ENCODE measurements at regions not wholly inside any gene's neighbourhood (a gene's known extent, or its start where the extent isn't known, plus 50 kb on each side); places are given as distances from the start of the nearest gene placed in this dataset.

- DNase-seq, result no peak
Measured at GRCh38 chr10:88212069-88212468, 348.6 kb downstream of the PTEN start.

GRCh38 chr10:88213065-88213605 lies 349.7 kb downstream of the PTEN start:
- no peak for DNase-seq

GRCh38 chr10:88216976-88217375 lies 353.6 kb downstream of the PTEN start:
- DNase-seq, result no peak

GRCh38 chr10:88218362-88218761 lies 354.9 kb downstream of the PTEN start:
- no peak for DNase-seq

- no peak for DNase-seq
Measured at GRCh38 chr10:88219753-88220152, 356.3 kb downstream of the PTEN start.

GRCh38 chr10:88221010-88221973 lies 357.9 kb downstream of the PTEN start:
- no peak for DNase-seq

GRCh38 chr10:88222881-88223280 lies 359.5 kb downstream of the PTEN start:
- no peak for DNase-seq
